ENCODE measurements at regions not wholly inside any gene's neighbourhood (a gene's known extent, or its start where the extent isn't known, plus 50 kb on each side); places are given as distances from the start of the nearest gene placed in this dataset.
"Not testable (repeated sequence)": the region's sequence is repeated elsewhere in the genome, so short reads cannot be mapped to it uniquely, and the experiment has no call there.

DNA sequence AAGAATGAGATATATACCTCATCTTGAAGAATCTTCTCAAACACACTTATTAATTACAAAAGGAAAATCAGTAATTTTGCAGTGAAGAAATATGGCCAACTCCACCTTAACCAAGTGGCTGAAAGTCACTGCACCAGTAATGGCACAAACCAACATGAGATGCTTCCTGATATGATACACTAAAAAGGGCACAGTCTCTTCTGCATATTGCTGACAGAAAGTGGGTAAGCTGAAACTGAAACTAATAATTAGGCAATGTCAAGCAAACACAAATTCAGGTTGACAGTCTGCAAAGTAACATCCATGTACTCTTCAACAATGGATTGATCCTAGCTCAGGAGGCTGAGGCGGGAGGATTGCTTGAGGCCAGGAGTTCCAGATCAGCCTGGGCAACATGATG is 56.1 kb downstream of the ZNF22 start:
- TF ChIP-seq, protein P1, sequence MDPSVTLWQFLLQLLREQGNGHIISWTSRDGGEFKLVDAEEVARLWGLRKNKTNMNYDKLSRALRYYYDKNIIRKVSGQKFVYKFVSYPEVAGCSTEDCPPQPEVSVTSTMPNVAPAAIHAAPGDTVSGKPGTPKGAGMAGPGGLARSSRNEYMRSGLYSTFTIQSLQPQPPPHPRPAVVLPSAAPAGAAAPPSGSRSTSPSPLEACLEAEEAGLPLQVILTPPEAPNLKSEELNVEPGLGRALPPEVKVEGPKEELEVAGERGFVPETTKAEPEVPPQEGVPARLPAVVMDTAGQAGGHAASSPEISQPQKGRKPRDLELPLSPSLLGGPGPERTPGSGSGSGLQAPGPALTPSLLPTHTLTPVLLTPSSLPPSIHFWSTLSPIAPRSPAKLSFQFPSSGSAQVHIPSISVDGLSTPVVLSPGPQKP (IDR thresholded peaks at IDR 0.05; ENCODE audit: low read depth, low read length) = not testable (repeated sequence)
- TF ChIP-seq MYC (IDR thresholded peaks at IDR 0.05; ENCODE audit: borderline replicate concordance, low read length); HDAC2 (IDR thresholded peaks at IDR 0.05); CHD4 (IDR thresholded peaks at IDR 0.05; ENCODE audit: borderline replicate concordance); POLR2A (IDR thresholded peaks at IDR 0.05; ENCODE audit: low read length); MAZ (IDR thresholded peaks at IDR 0.05; ENCODE audit: borderline replicate concordance, low read depth, low read length); TP53 (CRISPR knock-in tag; IDR thresholded peaks at IDR 0.05); EP300 (IDR thresholded peaks at IDR 0.05): not testable (repeated sequence)
- TF ChIP-seq, protein P2, sequence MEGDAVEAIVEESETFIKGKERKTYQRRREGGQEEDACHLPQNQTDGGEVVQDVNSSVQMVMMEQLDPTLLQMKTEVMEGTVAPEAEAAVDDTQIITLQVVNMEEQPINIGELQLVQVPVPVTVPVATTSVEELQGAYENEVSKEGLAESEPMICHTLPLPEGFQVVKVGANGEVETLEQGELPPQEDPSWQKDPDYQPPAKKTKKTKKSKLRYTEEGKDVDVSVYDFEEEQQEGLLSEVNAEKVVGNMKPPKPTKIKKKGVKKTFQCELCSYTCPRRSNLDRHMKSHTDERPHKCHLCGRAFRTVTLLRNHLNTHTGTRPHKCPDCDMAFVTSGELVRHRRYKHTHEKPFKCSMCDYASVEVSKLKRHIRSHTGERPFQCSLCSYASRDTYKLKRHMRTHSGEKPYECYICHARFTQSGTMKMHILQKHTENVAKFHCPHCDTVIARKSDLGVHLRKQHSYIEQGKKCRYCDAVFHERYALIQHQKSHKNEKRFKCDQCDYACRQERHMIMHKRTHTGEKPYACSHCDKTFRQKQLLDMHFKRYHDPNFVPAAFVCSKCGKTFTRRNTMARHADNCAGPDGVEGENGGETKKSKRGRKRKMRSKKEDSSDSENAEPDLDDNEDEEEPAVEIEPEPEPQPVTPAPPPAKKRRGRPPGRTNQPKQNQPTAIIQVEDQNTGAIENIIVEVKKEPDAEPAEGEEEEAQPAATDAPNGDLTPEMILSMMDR (IDR thresholded peaks at IDR 0.05) = not testable (repeated sequence)

Data from A549 (cell line).